HepG2 (cell line): ENCODE measurements at regions not wholly inside any gene's neighbourhood (a gene's known extent, or its start where the extent isn't known, plus 50 kb on each side); places are given as distances from the start of the nearest gene placed in this dataset.

ENCODE experiments used
- CBX5 ChIP-seq: sonication (generic); formaldehyde crosslinking; IDR thresholded peaks from 2 replicates; pipeline ENCODE4 v1.4.0; 2020; ENCODE audit warnings: missing genetic modification reagents, borderline replicate concordance
- POLR2AphosphoS5 ChIP-seq: IDR thresholded peaks from 2 replicates; pipeline ENCODE4 v1.6.1; 2012; ENCODE audit warnings: low read depth, low read length
- SP1 ChIP-seq, 2 experiments: fragments of 450-650 bp in 1 of 2; sonication (generic) in 1 of 2; formaldehyde crosslinking in 1 of 2; IDR thresholded peaks; 2 replicates each; pipeline versions ENCODE4 v1.4.0 to v1.6.1; 2016 to 2020; ENCODE audit warnings: missing genetic modification reagents in 1 of 2
- TF ChIP-seq, protein P1 (sequence below): sonication (generic); formaldehyde crosslinking; IDR thresholded peaks from 2 replicates; pipeline ENCODE4 v1.4.0; 2020; ENCODE audit warnings: missing genetic modification reagents
- TF ChIP-seq, protein P2 (sequence below): sonication (generic); formaldehyde crosslinking; IDR thresholded peaks from 2 replicates; pipeline ENCODE4 v1.5.0; 2020; ENCODE audit warnings: mild to moderate bottlenecking, missing genetic modification reagents, moderate library complexity

GRCh38 chr2:150639383-150639782, 151.9 kb upstream of the RND3 start:
- TF ChIP-seq POLR2AphosphoS5 (no peak), SP1 (IDR thresholded peaks at IDR 0.05) (no peak), SP1 (CRISPR knock-in tag; IDR thresholded peaks at IDR 0.05) (no peak), CBX5 (no peak)
- TF ChIP-seq, protein P1, sequence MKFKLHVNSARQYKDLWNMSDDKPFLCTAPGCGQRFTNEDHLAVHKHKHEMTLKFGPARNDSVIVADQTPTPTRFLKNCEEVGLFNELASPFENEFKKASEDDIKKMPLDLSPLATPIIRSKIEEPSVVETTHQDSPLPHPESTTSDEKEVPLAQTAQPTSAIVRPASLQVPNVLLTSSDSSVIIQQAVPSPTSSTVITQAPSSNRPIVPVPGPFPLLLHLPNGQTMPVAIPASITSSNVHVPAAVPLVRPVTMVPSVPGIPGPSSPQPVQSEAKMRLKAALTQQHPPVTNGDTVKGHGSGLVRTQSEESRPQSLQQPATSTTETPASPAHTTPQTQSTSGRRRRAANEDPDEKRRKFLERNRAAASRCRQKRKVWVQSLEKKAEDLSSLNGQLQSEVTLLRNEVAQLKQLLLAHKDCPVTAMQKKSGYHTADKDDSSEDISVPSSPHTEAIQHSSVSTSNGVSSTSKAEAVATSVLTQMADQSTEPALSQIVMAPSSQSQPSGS = no peak
- TF ChIP-seq, protein P2, sequence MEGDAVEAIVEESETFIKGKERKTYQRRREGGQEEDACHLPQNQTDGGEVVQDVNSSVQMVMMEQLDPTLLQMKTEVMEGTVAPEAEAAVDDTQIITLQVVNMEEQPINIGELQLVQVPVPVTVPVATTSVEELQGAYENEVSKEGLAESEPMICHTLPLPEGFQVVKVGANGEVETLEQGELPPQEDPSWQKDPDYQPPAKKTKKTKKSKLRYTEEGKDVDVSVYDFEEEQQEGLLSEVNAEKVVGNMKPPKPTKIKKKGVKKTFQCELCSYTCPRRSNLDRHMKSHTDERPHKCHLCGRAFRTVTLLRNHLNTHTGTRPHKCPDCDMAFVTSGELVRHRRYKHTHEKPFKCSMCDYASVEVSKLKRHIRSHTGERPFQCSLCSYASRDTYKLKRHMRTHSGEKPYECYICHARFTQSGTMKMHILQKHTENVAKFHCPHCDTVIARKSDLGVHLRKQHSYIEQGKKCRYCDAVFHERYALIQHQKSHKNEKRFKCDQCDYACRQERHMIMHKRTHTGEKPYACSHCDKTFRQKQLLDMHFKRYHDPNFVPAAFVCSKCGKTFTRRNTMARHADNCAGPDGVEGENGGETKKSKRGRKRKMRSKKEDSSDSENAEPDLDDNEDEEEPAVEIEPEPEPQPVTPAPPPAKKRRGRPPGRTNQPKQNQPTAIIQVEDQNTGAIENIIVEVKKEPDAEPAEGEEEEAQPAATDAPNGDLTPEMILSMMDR (CRISPR knock-in tag) = no peak
